CD14-positive monocyte (primary cell): ENCODE measurements at regions not wholly inside any gene's neighbourhood (a gene's known extent, or its start where the extent isn't known, plus 50 kb on each side); places are given as distances from the start of the nearest gene placed in this dataset.

ENCODE experiments used
- DNase-seq, 3 donors: peaks; one replicate each; pipeline ENCODE4 v3.0.0-alpha.2; 2011 to 2022
- H2AFZ ChIP-seq: 2 replicates; pipeline ENCODE4 v1.6.0; 2012; ENCODE audit warnings: mild to moderate bottlenecking, low read depth, low read length, inconsistent platforms; ENCODE audit not compliant: insufficient read depth, poor library complexity, severe bottlenecking
- H3K27ac ChIP-seq, 2 donors: 1 replicate in 1 of 2; 2 replicates in 1 of 2; pipeline ENCODE4 v1.5.1; 2012 to 2013; ENCODE audit warnings: low read length in 2 of 2, control low read depth in 1 of 2, inconsistent platforms in 1 of 2, low read depth in 1 of 2, mild to moderate bottlenecking in 1 of 2
- H3K27me3 ChIP-seq, 2 donors: one replicate each; pipeline versions ENCODE4 v1.6.0 to v1.6.1; 2011 to 2013; ENCODE audit warnings: low read length in 2 of 2; ENCODE audit not compliant: control insufficient read depth in 2 of 2, insufficient read depth in 2 of 2
- H3K36me3 ChIP-seq, 2 donors: replicated peaks in 1 of 2; 1 replicate in 1 of 2; 2 replicates in 1 of 2; pipeline versions ENCODE4 v1.5.1 to v1.6.1; 2012 to 2013; ENCODE audit warnings: low read length in 2 of 2, control low read depth in 1 of 2, inconsistent platforms in 1 of 2, mild to moderate bottlenecking in 1 of 2; ENCODE audit not compliant: insufficient read depth in 2 of 2, control insufficient read depth in 1 of 2
- H3K4me1 ChIP-seq, 2 donors: 1 replicate in 1 of 2; 2 replicates in 1 of 2; pipeline versions ENCODE4 v1.5.1 to v1.6.1; 2012 to 2013; ENCODE audit warnings: low read length in 2 of 2, control low read depth in 1 of 2, inconsistent platforms in 1 of 2, mild to moderate bottlenecking in 1 of 2, moderate library complexity in 1 of 2; ENCODE audit not compliant: insufficient read depth in 2 of 2, control insufficient read depth in 1 of 2
- H3K4me2 ChIP-seq: replicated peaks from 2 replicates; pipeline ENCODE3; 2012; ENCODE audit warnings: low read length, moderate library complexity, mild to moderate bottlenecking; ENCODE audit not compliant: poor library complexity, severe bottlenecking; ENCODE audit errors: extremely low read depth
- H3K4me3 ChIP-seq, 3 experiments: fragments of 200-600 bp in 1 of 3; sonication (generic) in 1 of 3; replicated peaks in 1 of 3; 1 replicate in 2 of 3; 2 replicates in 1 of 3; pipeline ENCODE4 v1.5.1; 2011 to 2013; ENCODE audit warnings: low read length in 3 of 3, mild to moderate bottlenecking in 3 of 3, control low read depth in 2 of 3, low read depth in 2 of 3, inconsistent platforms in 1 of 3, moderate library complexity in 1 of 3
- H3K79me2 ChIP-seq: 2 replicates; pipeline ENCODE4 v1.6.0; 2012; ENCODE audit warnings: mild to moderate bottlenecking, control low read depth, inconsistent platforms, low read length, moderate library complexity; ENCODE audit not compliant: insufficient read depth
- H3K9ac ChIP-seq: 2 replicates; pipeline ENCODE4 v1.6.0; 2017; ENCODE audit warnings: low read length, mild to moderate bottlenecking; ENCODE audit not compliant: insufficient read depth, poor library complexity, severe bottlenecking
- H3K9me3 ChIP-seq, 2 donors: replicated peaks in 1 of 2; 1 replicate in 1 of 2; 2 replicates in 1 of 2; pipeline versions ENCODE4 v1.5.1 to v1.6.1; 2012 to 2013; ENCODE audit warnings: low read length in 2 of 2, control low read depth in 1 of 2; ENCODE audit not compliant: control insufficient read depth in 1 of 2, insufficient read depth in 1 of 2
- H4K20me1 ChIP-seq: 2 replicates; pipeline ENCODE4 v1.6.0; 2012; ENCODE audit warnings: mild to moderate bottlenecking, low read length, control low read depth, moderate library complexity; ENCODE audit not compliant: insufficient read depth
- H3K27ac Mint-ChIP-seq, 7 donors: one replicate each; pipeline ENCODE4 v1.8.0; 2020; ENCODE audit warnings: mild to moderate bottlenecking in 7 of 7, mixed read lengths in 7 of 7, moderate library complexity in 6 of 7, inconsistent platforms in 2 of 7
- H3K27me3 Mint-ChIP-seq, 3 donors: one replicate each; pipeline ENCODE4 v1.8.0; 2021 to 2022; ENCODE audit warnings: low read depth in 3 of 3, mild to moderate bottlenecking in 3 of 3, mixed read lengths in 3 of 3, moderate library complexity in 3 of 3, inconsistent platforms in 1 of 3
- H3K36me3 Mint-ChIP-seq, 2 donors: one replicate each; pipeline ENCODE4 v1.8.0; 2020; ENCODE audit warnings: mixed read lengths in 2 of 2, inconsistent platforms in 1 of 2, mild to moderate bottlenecking in 1 of 2
- H3K4me1 Mint-ChIP-seq: one replicate; pipeline ENCODE4 v1.8.0; 2020; ENCODE audit warnings: mild to moderate bottlenecking, mixed read lengths
- H3K4me3 Mint-ChIP-seq, 2 donors: one replicate each; pipeline ENCODE4 v1.8.0; 2020; ENCODE audit warnings: mild to moderate bottlenecking in 2 of 2, mixed read lengths in 2 of 2, moderate library complexity in 1 of 2
- H3K9me3 Mint-ChIP-seq, 7 donors: one replicate each; pipeline ENCODE4 v1.8.0; 2020 to 2022; ENCODE audit warnings: mixed read lengths in 7 of 7, mild to moderate bottlenecking in 6 of 7, moderate library complexity in 6 of 7, inconsistent platforms in 2 of 7
- WGBS: methylation state at CpG from one replicate; pipeline ENCODE4 v1.1.5; 2013; ENCODE audit warnings: missing lambda C conversion rate; ENCODE audit not compliant: insufficient coverage; 5-methylcytosine and 5-hydroxymethylcytosine counted together
- intact Hi-C, 2 donors: fragments of 100-400 bp; cut with micrococcal nuclease; formaldehyde crosslinking; loops; one replicate each; pipeline versions ENCODE4 v1.15.0 to v1.15.1; 2023
- TF ChIP-seq, protein P1 (sequence below): fragments of 200-600 bp; IDR thresholded peaks from one replicate; pipeline ENCODE4 v1.8.0; 2022; ENCODE audit warnings: antibody characterized with exemption, mild to moderate bottlenecking

GRCh38 chr19:28397306-28397705, 815.6 kb downstream of the UQCRFS1 start:
- Histone ChIP-seq H2AFZ (no peak overlapping the region), H3K9me3 (no peaks in the 10 kb centered on the region), H3K9ac (no peak overlapping the region), H4K20me1 (no peaks in the 10 kb centered on the region), H3K4me1 (no peaks in the 10 kb centered on the region), H3K27me3 (no peaks in the 10 kb centered on the region), H3K79me2 (no peaks in the 10 kb centered on the region), H3K36me3 (no peaks in the 10 kb centered on the region), H3K4me3 (no peak overlapping the region), H3K27ac (no peak overlapping the region), H3K4me2 (no peak overlapping the region)
- no peak overlapping the region for H3K4me3 Mint-ChIP-seq
- 84% methylated on average over 5 of the region's 10 CpGs for WGBS
- peaks cover 10% of the 10 kb centered on the region for H3K4me1 Mint-ChIP-seq
- H3K9me3 Mint-ChIP-seq: peaks cover 0 to 5% (median 2%) of the 10 kb centered on the region in 7 donors
- no peaks in the 10 kb centered on the region for H3K36me3 Mint-ChIP-seq
- no peak for DNase-seq
- H3K27me3 Mint-ChIP-seq: peaks cover 0 to 3% (median 0%) of the 10 kb centered on the region in 3 donors
- TF ChIP-seq, protein P1, sequence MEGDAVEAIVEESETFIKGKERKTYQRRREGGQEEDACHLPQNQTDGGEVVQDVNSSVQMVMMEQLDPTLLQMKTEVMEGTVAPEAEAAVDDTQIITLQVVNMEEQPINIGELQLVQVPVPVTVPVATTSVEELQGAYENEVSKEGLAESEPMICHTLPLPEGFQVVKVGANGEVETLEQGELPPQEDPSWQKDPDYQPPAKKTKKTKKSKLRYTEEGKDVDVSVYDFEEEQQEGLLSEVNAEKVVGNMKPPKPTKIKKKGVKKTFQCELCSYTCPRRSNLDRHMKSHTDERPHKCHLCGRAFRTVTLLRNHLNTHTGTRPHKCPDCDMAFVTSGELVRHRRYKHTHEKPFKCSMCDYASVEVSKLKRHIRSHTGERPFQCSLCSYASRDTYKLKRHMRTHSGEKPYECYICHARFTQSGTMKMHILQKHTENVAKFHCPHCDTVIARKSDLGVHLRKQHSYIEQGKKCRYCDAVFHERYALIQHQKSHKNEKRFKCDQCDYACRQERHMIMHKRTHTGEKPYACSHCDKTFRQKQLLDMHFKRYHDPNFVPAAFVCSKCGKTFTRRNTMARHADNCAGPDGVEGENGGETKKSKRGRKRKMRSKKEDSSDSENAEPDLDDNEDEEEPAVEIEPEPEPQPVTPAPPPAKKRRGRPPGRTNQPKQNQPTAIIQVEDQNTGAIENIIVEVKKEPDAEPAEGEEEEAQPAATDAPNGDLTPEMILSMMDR: no peak
- intact Hi-C loops: no loop called here
- H3K27ac Mint-ChIP-seq: no peak overlapping the region

DNA sequence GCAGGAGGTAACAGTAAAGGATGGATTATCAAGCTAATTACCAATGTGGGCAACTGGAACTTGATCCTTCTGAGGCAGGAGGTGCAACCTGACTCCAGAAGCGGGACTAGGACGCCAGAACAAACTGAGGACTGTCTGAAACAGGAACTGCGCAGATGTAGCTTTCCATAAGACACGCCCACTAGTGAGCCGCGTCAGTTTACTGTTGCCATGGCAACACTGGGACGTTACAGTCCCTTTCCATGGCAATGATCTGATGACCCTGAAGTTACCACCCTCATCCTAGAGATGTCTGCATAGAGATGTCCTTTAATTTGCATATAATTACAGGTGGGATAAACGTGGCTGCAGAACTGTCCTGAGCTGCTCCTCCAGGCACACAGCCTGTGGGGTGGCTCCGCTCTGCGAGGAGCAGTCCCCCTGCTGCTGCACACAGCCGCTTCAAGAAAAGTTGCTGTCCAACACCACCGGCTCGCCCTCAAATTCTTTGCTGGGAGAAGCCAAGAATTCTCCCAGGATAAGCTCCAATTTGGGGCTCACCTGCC, 816.6 kb downstream of the UQCRFS1 start:
- intact Hi-C loops: no loop called here
- H3K36me3 Mint-ChIP-seq: no peaks in the 10 kb centered on the region
- no peak overlapping the region for H3K9ac ChIP-seq
- no peak for DNase-seq
- TF ChIP-seq, protein P1: no peak
- H3K4me1 Mint-ChIP-seq: peaks cover 10% of the 10 kb centered on the region
- H3K4me2 ChIP-seq: no peak overlapping the region
- H3K9me3 ChIP-seq: no peaks in the 10 kb centered on the region
- H3K27me3 ChIP-seq: no peaks in the 10 kb centered on the region
- peaks cover 0 to 5% (median 2%) of the 10 kb centered on the region in 7 donors for H3K9me3 Mint-ChIP-seq
- peaks cover 0 to 1% (median 0%) of the 10 kb centered on the region in 3 donors for H3K27me3 Mint-ChIP-seq
- no peaks in the 10 kb centered on the region for H3K36me3 ChIP-seq
- H3K79me2 ChIP-seq: no peaks in the 10 kb centered on the region
- H2AFZ ChIP-seq: no peak overlapping the region
- no peak overlapping the region for H3K27ac ChIP-seq
- H4K20me1 ChIP-seq: no peaks in the 10 kb centered on the region
- 88% methylated on average over 12 of the region's 13 CpGs for WGBS
- no peak overlapping the region for H3K4me3 ChIP-seq
- H3K4me1 ChIP-seq: no peaks in the 10 kb centered on the region
- no peak overlapping the region for H3K4me3 Mint-ChIP-seq
- peak overlapping the region in 1 of 7 donors; percentile 41 for H3K27ac Mint-ChIP-seq
